Transverse colon (tissue), 4 donors: ENCODE measurements at regions not wholly inside any gene's neighbourhood (a gene's known extent, or its start where the extent isn't known, plus 50 kb on each side); places are given as distances from the start of the nearest gene placed in this dataset.

Source experiments
- DNase-seq: peaks from one replicate; pipeline ENCODE4 v3.0.0-alpha.2; 2019
- H3K27ac ChIP-seq, 4 donors: fragments of 200-600 bp; sonication (generic); 2 replicates each; pipeline ENCODE4 v1.5.1; 2016 to 2018; ENCODE audit warnings: inconsistent platforms in 4 of 4
- H3K27me3 ChIP-seq: fragments of 200-600 bp; sonication (generic); 2 replicates; pipeline ENCODE4 v1.5.1; 2017; ENCODE audit warnings: inconsistent platforms
- H3K36me3 ChIP-seq, 4 donors: fragments of 200-600 bp; sonication (generic); 2 replicates each; pipeline ENCODE4 v1.5.1; 2017 to 2019; ENCODE audit warnings: inconsistent platforms in 4 of 4
- H3K4me1 ChIP-seq, 4 donors: fragments of 200-600 bp; sonication (generic); 2 replicates each; pipeline ENCODE4 v1.5.1; 2017 to 2020; ENCODE audit warnings: inconsistent platforms in 4 of 4
- H3K4me3 ChIP-seq, 4 donors: fragments of 200-600 bp; sonication (generic); 1 replicate in 1 of 4; 2 replicates in 3 of 4; pipeline versions ENCODE4 v1.5.1 to v1.6.1; 2017 to 2019; ENCODE audit warnings: inconsistent platforms in 4 of 4
- H3K9me3 ChIP-seq, 2 donors: fragments of 200-600 bp; sonication (generic); 2 replicates each; pipeline ENCODE4 v1.5.1; 2017 to 2019; ENCODE audit warnings: inconsistent platforms in 2 of 2
- EP300 ChIP-seq: sonication (generic); formaldehyde crosslinking; IDR thresholded peaks from one replicate; pipeline ENCODE4 v1.6.1; 2017; ENCODE audit warnings: antibody characterized with exemption, low read depth
- POLR2A ChIP-seq: fragments of 450-650 bp; IDR thresholded peaks from one replicate; pipeline ENCODE4 v1.6.1; 2016; ENCODE audit warnings: antibody characterized with exemption, mild to moderate bottlenecking, moderate library complexity
- POLR2AphosphoS5 ChIP-seq, 3 donors: sonication (generic); formaldehyde crosslinking; IDR thresholded peaks; one replicate each; pipeline ENCODE4 v1.6.1; 2016; ENCODE audit warnings: antibody characterized with exemption in 3 of 3
- WGBS, 2 donors: methylation state at CpG; one replicate each; pipeline ENCODE4 v1.1.5; 2018; ENCODE audit warnings: low coverage in 1 of 2; 5-methylcytosine and 5-hydroxymethylcytosine counted together
- in situ Hi-C, 4 donors: fragments of 200-750 bp; cut with MboI; loops; one replicate each; pipeline versions ENCODE4 v1.15.0 to v1.15.1; 2017; ENCODE audit warnings: low sequenced_read_pairs in 3 of 4, low pct_ligation_motif_present in 1 of 4, low pct_unique_long_range_greater_than_20kb in 1 of 4
- intact Hi-C: fragments of 100-400 bp; cut with DNase I; formaldehyde crosslinking; loops from one replicate; pipeline ENCODE4 v1.15.1; 2023; ENCODE audit warnings: low total_unique reads
- TF ChIP-seq, protein P1 (sequence below), 5 experiments: fragments of 200-600 bp in 3 of 5; fragments of 450-650 bp in 2 of 5; sonication (generic) in 3 of 5; IDR thresholded peaks; 1 replicate in 2 of 5; 2 replicates in 3 of 5; pipeline ENCODE4 v1.5.1; 2016 to 2017; ENCODE audit warnings: antibody characterized with exemption in 5 of 5, inconsistent platforms in 3 of 5, mild to moderate bottlenecking in 2 of 5, moderate library complexity in 1 of 5

DNA sequence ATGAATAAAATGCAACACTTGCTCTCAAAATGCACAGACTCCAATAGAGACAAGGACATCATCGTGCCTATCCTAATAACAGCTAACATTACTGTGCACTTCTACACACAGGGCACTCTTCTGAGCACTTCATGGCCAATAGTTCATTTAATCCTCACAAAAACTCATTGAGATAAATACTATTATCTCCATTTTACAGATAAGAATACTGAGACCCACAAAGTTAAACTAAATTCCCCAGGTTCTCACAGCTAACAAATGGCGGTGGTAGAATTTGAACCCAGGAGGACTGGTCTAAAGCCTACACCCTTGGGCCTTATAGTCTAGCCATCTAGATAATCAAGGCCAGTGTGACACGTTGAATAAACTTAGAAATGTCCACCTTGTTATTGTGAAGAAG, 328.6 kb downstream of the RRAGC start:
- no peak overlapping the region for H3K27ac ChIP-seq
- peaks cover 16% of the 10 kb centered on the region for H3K27me3 ChIP-seq
- no peaks in the 10 kb centered on the region for H3K4me1 ChIP-seq
- no peaks in the 10 kb centered on the region for H3K9me3 ChIP-seq
- no peak for DNase-seq
- 88% methylated on average over 3 of the region's 3 CpGs; no CpG with 5 or more reads in 1 of the 2 donors for WGBS, 2 donors
- intact Hi-C loops (no loop called here), in situ Hi-C loops (no loop called here)
- no peaks in the 10 kb centered on the region for H3K36me3 ChIP-seq
- TF ChIP-seq, protein P1, sequence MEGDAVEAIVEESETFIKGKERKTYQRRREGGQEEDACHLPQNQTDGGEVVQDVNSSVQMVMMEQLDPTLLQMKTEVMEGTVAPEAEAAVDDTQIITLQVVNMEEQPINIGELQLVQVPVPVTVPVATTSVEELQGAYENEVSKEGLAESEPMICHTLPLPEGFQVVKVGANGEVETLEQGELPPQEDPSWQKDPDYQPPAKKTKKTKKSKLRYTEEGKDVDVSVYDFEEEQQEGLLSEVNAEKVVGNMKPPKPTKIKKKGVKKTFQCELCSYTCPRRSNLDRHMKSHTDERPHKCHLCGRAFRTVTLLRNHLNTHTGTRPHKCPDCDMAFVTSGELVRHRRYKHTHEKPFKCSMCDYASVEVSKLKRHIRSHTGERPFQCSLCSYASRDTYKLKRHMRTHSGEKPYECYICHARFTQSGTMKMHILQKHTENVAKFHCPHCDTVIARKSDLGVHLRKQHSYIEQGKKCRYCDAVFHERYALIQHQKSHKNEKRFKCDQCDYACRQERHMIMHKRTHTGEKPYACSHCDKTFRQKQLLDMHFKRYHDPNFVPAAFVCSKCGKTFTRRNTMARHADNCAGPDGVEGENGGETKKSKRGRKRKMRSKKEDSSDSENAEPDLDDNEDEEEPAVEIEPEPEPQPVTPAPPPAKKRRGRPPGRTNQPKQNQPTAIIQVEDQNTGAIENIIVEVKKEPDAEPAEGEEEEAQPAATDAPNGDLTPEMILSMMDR (IDR thresholded peaks at IDR 0.05): no peak
- TF ChIP-seq POLR2A (no peak), EP300 (no peak), POLR2AphosphoS5 (IDR thresholded peaks at IDR 0.05) (no peak)
- H3K4me3 ChIP-seq: no peak overlapping the region

DNA sequence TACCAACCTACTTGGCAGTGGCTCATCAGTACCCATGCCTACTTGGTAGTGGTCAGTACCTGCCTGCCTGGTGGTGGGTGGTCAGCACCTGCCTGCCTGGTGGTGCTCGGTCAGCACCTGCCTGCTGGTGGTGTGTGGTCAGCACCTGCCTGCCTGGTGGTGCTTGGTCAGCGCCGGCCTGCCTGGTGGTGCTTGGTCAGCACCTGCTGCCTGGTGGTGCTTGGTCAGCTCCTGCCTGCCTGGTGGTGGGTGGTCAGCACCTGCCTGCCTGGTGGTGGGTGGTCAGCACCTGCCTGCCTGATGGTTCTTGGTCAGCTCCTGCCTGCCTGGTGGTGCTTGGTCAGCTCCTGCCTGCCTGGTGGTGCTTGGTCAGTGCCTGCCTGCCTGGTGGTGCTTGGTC, 329.6 kb downstream of the RRAGC start:
- peaks cover 23% of the 10 kb centered on the region for H3K27me3 ChIP-seq
- TF ChIP-seq EP300 (no peak), POLR2A (no peak), POLR2AphosphoS5 (IDR thresholded peaks at IDR 0.05) (no peak)
- TF ChIP-seq, protein P1 (IDR thresholded peaks at IDR 0.05): no peak
- in situ Hi-C loops (no loop called here), intact Hi-C loops (no loop called here)
- H3K4me3 ChIP-seq: no peak overlapping the region
- 80 to 93% methylated on average over 1 to 3 of the region's 3 CpGs for WGBS, 2 donors
- no peaks in the 10 kb centered on the region for H3K9me3 ChIP-seq
- DNase-seq: no peak
- no peak overlapping the region for H3K27ac ChIP-seq
- no peaks in the 10 kb centered on the region for H3K36me3 ChIP-seq
- no peaks in the 10 kb centered on the region for H3K4me1 ChIP-seq

DNA sequence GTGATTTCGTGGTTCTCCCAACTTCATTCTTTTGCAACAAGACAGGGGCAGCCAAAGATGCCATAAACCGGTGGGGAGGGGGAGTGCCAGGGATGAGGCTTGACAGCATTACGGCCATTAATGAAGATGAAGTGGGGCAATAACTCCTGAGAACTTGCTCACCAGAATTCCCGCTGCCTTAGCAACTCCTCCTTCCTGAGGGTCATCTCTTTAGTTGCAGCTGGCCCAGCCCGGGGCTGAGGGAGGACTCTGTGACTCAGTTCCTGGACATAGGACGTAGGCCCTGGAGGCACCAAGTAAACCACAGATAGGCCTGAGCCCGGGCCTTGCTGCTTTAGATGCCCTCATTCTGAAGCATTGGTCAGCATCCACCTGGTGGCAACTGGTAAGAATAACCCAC, 330.2 kb downstream of the RRAGC start:
- intact Hi-C loops: no loop called here
- in situ Hi-C loops: no loop called here

DNA sequence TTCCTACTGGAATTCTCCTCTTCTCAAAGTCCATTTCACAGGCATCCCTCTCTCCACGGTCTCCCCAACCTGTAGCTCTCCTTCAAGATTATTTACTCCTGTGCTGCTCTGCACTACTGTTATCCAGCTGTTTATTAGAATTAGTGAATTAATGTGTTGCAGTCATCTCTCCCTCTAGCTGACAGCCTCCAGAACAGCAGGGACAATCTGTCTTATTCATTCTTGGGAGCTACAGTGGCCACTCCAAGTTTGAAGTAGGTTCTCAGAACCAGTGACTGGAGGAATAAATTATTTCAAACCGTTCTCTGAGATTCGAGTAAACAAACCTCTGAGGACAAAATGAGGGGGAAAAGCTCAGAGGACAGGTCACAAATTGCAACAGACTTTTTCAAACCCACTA, 330.9 kb downstream of the RRAGC start:
- H3K4me1 ChIP-seq: no peaks in the 10 kb centered on the region
- no peak overlapping the region for H3K27ac ChIP-seq
- H3K36me3 ChIP-seq: no peaks in the 10 kb centered on the region
- TF ChIP-seq POLR2A (no peak), POLR2AphosphoS5 (IDR thresholded peaks at IDR 0.05) (no peak), EP300 (no peak)
- TF ChIP-seq, protein P1 (IDR thresholded peaks at IDR 0.05): no peak
- no peaks in the 10 kb centered on the region for H3K9me3 ChIP-seq
- peaks cover 24% of the 10 kb centered on the region for H3K27me3 ChIP-seq
- in situ Hi-C loops (no loop called here), intact Hi-C loops (no loop called here)
- H3K4me3 ChIP-seq: no peak overlapping the region
- no peak for DNase-seq
- WGBS, 2 donors: 43 to 57% methylated on average over 1 to 3 of the region's 3 CpGs

More for the DNA sequence above, 330.2 kb downstream of the RRAGC start:
- Histone ChIP-seq H3K27me3 (peaks cover 18% of the 10 kb centered on the region), H3K36me3 (no peaks in the 10 kb centered on the region), H3K4me1 (no peaks in the 10 kb centered on the region), H3K4me3 (no peak overlapping the region), H3K9me3 (no peaks in the 10 kb centered on the region), H3K27ac (no peak overlapping the region)
- WGBS, 2 donors: 60 to 69% methylated on average over 1 to 7 of the region's 7 CpGs
- no peak for TF ChIP-seq EP300
- TF ChIP-seq, protein P1 (IDR thresholded peaks at IDR 0.05): no peak
- no peak for TF ChIP-seq POLR2AphosphoS5 (IDR thresholded peaks at IDR 0.05)
- TF ChIP-seq POLR2A: no peak
- DNase-seq: no peak
